DMS114 treated with DMSO at 0.1 percent for 48 hours (cell line): ENCODE measurements at regions not wholly inside any gene's neighbourhood (a gene's known extent, or its start where the extent isn't known, plus 50 kb on each side); places are given as distances from the start of the nearest gene placed in this dataset.

Experiments
- DNase-seq: peaks from one replicate; lab custom pipeline; 2025; ENCODE audit not compliant: unreplicated experiment; lab: John Stamatoyannopoulos, UW

GRCh38 chr2:5039241-5039975 is 652.8 kb upstream of the SOX11 start:
- no peak for DNase-seq

DNA sequence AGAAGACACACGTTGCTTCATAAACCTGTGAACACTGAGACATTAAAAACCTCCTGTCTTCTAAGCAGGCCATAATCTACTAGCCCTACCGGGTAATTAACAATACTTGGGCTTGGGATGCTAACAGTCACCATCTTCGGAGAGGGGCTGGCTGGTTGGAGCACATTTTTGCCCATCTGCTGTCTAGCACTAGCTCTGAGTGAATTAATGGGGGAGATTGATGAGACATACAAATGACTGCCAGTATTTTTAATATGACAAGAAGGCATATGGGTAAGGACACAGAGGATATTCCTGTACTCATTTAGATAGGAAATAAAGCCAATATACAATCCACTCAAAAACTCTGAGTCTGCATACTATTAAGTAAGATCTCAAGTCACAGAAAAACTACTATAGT is 651.6 kb upstream of the SOX11 start:
- no peak for DNase-seq

GRCh38 chr2:5041501-5041900 is 650.7 kb upstream of the SOX11 start:
- no peak for DNase-seq

GRCh38 chr2:5042666-5043440 is 649.3 kb upstream of the SOX11 start:
- DNase-seq = no peak

- no peak for DNase-seq
Measured at GRCh38 chr2:5051300-5051699, 640.9 kb upstream of the SOX11 start.

GRCh38 chr2:5052905-5053304 is 639.3 kb upstream of the SOX11 start:
- no peak for DNase-seq

GRCh38 chr2:5057891-5058351 is 634.3 kb upstream of the SOX11 start:
- no peak for DNase-seq

GRCh38 chr2:5060956-5061355 is 631.2 kb upstream of the SOX11 start:
- no peak for DNase-seq

GRCh38 chr2:5064687-5065086 is 627.5 kb upstream of the SOX11 start:
- no peak for DNase-seq

DNA sequence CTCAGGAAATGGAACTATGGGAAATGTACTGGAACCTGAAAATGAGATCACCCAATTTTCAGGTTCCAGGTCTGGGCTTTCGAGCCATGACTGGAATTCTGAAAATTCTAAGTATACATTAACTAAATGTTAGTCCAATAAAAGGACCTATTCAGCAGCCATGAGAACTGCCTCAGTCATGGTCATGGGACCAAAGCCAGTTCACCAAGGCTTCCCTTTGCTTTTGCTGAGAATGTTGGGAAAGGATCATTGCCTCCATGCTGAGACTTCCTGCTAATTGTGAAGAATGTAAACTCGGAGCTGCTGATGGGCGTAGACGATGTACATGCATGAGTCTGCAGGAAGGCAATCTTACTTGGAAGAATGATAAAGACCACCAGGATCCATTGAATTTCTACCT is 624.4 kb upstream of the SOX11 start:
- no peak for DNase-seq

GRCh38 chr2:5070257-5070656 is 621.9 kb upstream of the SOX11 start:
- DNase-seq = no peak

GRCh38 chr2:5074733-5075132 is 617.5 kb upstream of the SOX11 start:
- DNase-seq = no peak

GRCh38 chr2:5076599-5076998 is 615.6 kb upstream of the SOX11 start:
- no peak for DNase-seq

DNA sequence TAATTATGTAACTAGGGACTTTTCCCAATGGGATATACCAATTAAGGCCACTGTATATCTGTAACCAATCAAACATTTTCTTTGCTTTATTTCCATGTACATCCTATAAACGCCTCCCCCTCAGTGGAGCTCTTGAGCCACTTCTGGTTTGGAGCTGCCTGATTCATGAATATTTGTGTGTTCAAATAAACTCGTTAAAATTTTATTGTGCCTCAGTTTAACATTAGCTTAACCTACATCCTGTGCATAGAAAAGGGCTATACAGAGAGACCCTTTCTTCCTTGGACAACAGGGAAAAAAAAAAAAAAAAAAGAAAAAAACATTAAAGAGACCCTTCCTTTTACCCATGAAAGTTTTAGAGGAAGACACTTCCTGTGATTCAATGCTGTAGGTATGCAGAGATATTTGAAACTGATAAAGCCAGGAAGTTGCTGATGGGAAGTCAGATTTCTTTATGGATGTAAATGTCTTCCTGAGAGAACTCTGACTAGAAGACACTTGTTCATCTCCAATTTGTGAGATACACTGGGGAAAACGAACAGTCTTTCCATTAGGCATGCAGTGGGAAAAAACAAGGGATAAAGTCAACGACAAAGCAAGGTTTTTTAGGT is 614.6 kb upstream of the SOX11 start:
- no peak for DNase-seq

- no peak for DNase-seq
Measured at GRCh38 chr2:5083402-5083801, 608.8 kb upstream of the SOX11 start.

DNA sequence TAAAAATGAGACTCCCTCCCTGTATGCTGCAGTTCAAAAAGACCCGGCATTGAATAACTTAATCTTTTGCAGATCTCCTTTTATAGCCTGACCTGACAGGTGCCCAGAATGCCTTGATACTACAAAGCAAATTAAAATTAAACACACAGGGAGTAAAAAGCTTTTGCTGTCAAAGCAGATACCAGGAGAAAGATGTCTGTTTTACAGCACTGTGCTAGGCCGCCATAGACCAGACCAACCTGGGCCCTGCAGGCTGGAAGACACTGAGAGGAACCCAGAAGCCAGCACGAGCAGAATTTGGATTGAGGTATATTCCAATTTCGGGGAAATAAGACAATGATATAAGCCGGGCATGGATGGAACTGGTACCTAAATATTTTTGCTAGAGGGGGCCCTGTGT is 602.8 kb upstream of the SOX11 start:
- no peak for DNase-seq

DNA sequence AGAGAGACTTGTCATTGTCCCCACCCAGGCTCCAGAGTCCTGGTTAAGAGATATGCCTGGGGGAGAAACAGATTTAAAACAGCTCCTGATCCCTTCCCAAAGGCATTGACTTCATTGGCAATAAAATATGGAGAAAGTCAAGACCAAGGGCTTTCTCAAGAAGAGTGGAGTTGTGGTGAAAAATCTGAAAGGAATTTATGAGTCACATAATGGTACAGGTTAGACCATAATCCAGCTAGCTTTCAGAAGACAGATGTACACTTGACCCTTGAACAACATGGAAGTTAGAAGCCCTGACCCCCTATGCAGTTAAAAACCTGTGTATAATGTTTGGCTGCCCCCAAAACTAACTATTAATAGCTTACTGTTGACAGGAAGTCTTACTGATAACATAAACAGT is 599.1 kb upstream of the SOX11 start:
- no peak for DNase-seq

GRCh38 chr2:5093518-5093917 is 598.7 kb upstream of the SOX11 start:
- no peak for DNase-seq

DNA sequence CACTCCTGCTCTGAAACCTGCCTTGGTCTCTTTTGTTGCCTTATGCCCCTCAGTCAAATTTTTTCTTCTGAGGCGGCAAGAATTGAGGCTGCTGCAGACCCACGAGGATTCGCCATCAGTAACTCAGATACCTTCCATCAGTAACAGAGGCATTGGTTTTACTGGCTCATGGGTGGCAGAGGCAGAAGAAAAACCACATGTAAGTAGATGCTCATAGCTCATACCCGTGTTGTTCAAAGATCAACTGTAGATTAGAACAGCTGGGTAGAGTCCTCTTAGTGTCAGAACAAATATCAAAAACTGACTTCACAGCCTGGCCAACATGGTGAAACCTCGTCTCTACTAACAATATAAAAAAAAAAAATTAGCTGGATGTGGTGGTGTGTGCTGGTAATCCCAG is 598.0 kb upstream of the SOX11 start:
- no peak for DNase-seq

DNA sequence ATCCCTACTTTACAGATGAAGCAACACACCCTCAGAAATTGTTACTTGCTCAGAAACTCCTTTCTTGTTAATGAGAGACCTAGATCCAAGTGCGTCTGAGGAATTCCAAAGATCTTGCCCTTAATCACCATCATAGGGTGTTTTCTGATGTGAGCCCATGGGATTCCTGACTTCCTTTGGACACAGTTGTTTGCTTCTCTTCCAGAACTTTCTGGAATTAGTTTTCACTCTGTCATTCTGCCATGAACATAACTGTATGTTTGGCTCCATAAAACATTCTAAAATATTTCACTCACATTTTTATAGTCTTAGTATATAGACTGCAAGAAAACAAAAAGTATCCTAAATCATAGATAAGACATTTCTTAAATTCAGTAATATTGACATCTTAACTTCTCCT is 593.9 kb upstream of the SOX11 start:
- no peak for DNase-seq

GRCh38 chr2:5102823-5103222 is 589.4 kb upstream of the SOX11 start:
- no peak for DNase-seq

GRCh38 chr2:5111581-5111980 is 580.6 kb upstream of the SOX11 start:
- no peak for DNase-seq
